GM23338 (cell line): ENCODE measurements at regions not wholly inside any gene's neighbourhood (a gene's known extent, or its start where the extent isn't known, plus 50 kb on each side); places are given as distances from the start of the nearest gene placed in this dataset.

Experiments used
- ATAC-seq: fragments of 200-7000 bp; cut with Tn5 transposase; 3 replicates; pipeline ENCODE4 v1.9.1; 2020
- DNase-seq: peaks from one replicate; pipeline ENCODE4 v3.0.0-alpha.2; 2015; ENCODE audit warnings: low spot score
- H2AFZ ChIP-seq: fragments of 200-600 bp; sonication (generic); 2 replicates; pipeline ENCODE4 v1.8.0; 2016; ENCODE audit warnings: antibody characterized with exemption, mild to moderate bottlenecking, moderate library complexity
- H3F3A ChIP-seq: fragments of 200-600 bp; sonication (generic); replicated peaks from 2 replicates; pipeline ENCODE4 v1.8.0; 2017; ENCODE audit warnings: antibody characterized with exemption, mixed run types, low read depth
- H3K27ac ChIP-seq: fragments of 200-600 bp; sonication (generic); 2 replicates; pipeline ENCODE4 v1.6.1; 2016; ENCODE audit warnings: low read depth
- H3K27me3 ChIP-seq: fragments of 200-600 bp; sonication (generic); 2 replicates; pipeline ENCODE4 v1.8.0; 2016; ENCODE audit warnings: mild to moderate bottlenecking, mixed run types, moderate library complexity; ENCODE audit not compliant: insufficient read depth
- H3K36me3 ChIP-seq: fragments of 200-600 bp; sonication (generic); 2 replicates; pipeline ENCODE4 v1.8.0; 2016; ENCODE audit warnings: mild to moderate bottlenecking; ENCODE audit not compliant: insufficient read depth
- H3K4me1 ChIP-seq: fragments of 200-600 bp; sonication (generic); 2 replicates; pipeline ENCODE4 v1.8.0; 2016; ENCODE audit warnings: mild to moderate bottlenecking, moderate library complexity; ENCODE audit not compliant: insufficient read depth
- H3K4me2 ChIP-seq: fragments of 200-600 bp; sonication (generic); 2 replicates; pipeline ENCODE4 v1.7.1; 2017; ENCODE audit warnings: mixed run types
- H3K4me3 ChIP-seq: fragments of 200-600 bp; sonication (generic); 2 replicates; pipeline ENCODE4 v1.6.1; 2016; ENCODE audit warnings: mixed run types
- H3K79me2 ChIP-seq: fragments of 200-600 bp; sonication (generic); replicated peaks from 2 replicates; pipeline ENCODE4 v1.8.0; 2017; ENCODE audit warnings: mild to moderate bottlenecking; ENCODE audit not compliant: insufficient read depth
- H3K9me2 ChIP-seq: fragments of 200-600 bp; sonication (generic); 2 replicates; pipeline ENCODE4 v1.8.0; 2017; ENCODE audit not compliant: insufficient read depth
- H4K20me1 ChIP-seq: fragments of 200-600 bp; sonication (generic); replicated peaks from 2 replicates; pipeline ENCODE4 v1.8.0; 2017; ENCODE audit warnings: mild to moderate bottlenecking; ENCODE audit not compliant: insufficient read depth
- H3K27ac Mint-ChIP-seq: 2 replicates; pipeline ENCODE4 v1.8.0; 2020; ENCODE audit warnings: inconsistent platforms, mild to moderate bottlenecking, moderate library complexity, mixed read lengths
- H3K27me3 Mint-ChIP-seq: 3 replicates; pipeline ENCODE4 v1.8.0; 2022; ENCODE audit warnings: low read depth, mild to moderate bottlenecking, moderate library complexity, mixed read lengths, inconsistent platforms; ENCODE audit not compliant: insufficient read depth, poor library complexity
- H3K36me3 Mint-ChIP-seq: 3 replicates; pipeline ENCODE4 v1.8.0; 2021; ENCODE audit warnings: low read depth, mild to moderate bottlenecking, inconsistent platforms, moderate library complexity, mixed read lengths
- H3K4me1 Mint-ChIP-seq: 3 replicates; pipeline ENCODE4 v1.8.0; 2020; ENCODE audit warnings: mild to moderate bottlenecking, inconsistent platforms, mixed read lengths
- H3K4me3 Mint-ChIP-seq: 3 replicates; pipeline ENCODE4 v1.8.0; 2021; ENCODE audit warnings: moderate library complexity, mild to moderate bottlenecking, inconsistent platforms, mixed read lengths
- H3K9me3 Mint-ChIP-seq: 3 replicates; pipeline ENCODE4 v1.8.0; 2020; ENCODE audit warnings: moderate library complexity, mild to moderate bottlenecking, inconsistent platforms, mixed read lengths
- CREB1 ChIP-seq: fragments of 250-450 bp; sonication (Bioruptor Pico); IDR thresholded peaks from 2 replicates; pipeline ENCODE4 v1.5.0; 2020; ENCODE audit warnings: low read depth, mild to moderate bottlenecking, moderate library complexity
- CTCF ChIP-seq, 2 experiments: fragments of 200-600 bp in 1 of 2; sonication (generic) in 1 of 2; conservative IDR thresholded peaks; 2 replicates each; pipeline versions ENCODE4 v1.5.1 to v1.6.1; 2016 to 2017; ENCODE audit warnings: antibody characterized with exemption in 2 of 2, low read depth in 2 of 2, mild to moderate bottlenecking in 2 of 2, moderate library complexity in 1 of 2
- EZH2phosphoT487 ChIP-seq: fragments of 200-600 bp; sonication (generic); IDR thresholded peaks from one replicate; pipeline ENCODE4 v1.8.1; 2018; ENCODE audit warnings: antibody characterized with exemption; ENCODE audit not compliant: unreplicated experiment
- JUNB ChIP-seq: IDR thresholded peaks from one replicate; pipeline ENCODE4 v1.6.1; 2016; ENCODE audit warnings: antibody characterized with exemption; ENCODE audit not compliant: unreplicated experiment
- STAT1 ChIP-seq: IDR thresholded peaks from one replicate; pipeline ENCODE4 v1.6.1; 2016; ENCODE audit warnings: antibody characterized with exemption; ENCODE audit not compliant: unreplicated experiment
- ZNF114 ChIP-seq: fragments of 250-450 bp; sonication (Bioruptor Pico); IDR thresholded peaks from 2 replicates; pipeline ENCODE4 v1.5.0; 2020; ENCODE audit warnings: mild to moderate bottlenecking, moderate library complexity
- ZNF331 ChIP-seq: fragments of 250-450 bp; sonication (Bioruptor Pico); IDR thresholded peaks from 2 replicates; pipeline ENCODE4 v1.5.0; 2020; ENCODE audit warnings: low read depth, mild to moderate bottlenecking, moderate library complexity
- TF ChIP-seq, protein P1 (sequence below): IDR thresholded peaks from one replicate; pipeline ENCODE4 v1.6.1; 2018; ENCODE audit warnings: antibody characterized with exemption; ENCODE audit not compliant: unreplicated experiment
- TF ChIP-seq, protein P2 (sequence below): fragments of 250-450 bp; sonication (Bioruptor Pico); IDR thresholded peaks from 2 replicates; pipeline ENCODE4 v1.5.0; 2020; ENCODE audit warnings: mild to moderate bottlenecking, moderate library complexity

GRCh38 chrX:6679550-6679949 lies 144.6 kb upstream of the VCX3A start (continued):
- TF ChIP-seq STAT1, result no peak
- TF ChIP-seq ZNF331, result no peak
- TF ChIP-seq, protein P1, sequence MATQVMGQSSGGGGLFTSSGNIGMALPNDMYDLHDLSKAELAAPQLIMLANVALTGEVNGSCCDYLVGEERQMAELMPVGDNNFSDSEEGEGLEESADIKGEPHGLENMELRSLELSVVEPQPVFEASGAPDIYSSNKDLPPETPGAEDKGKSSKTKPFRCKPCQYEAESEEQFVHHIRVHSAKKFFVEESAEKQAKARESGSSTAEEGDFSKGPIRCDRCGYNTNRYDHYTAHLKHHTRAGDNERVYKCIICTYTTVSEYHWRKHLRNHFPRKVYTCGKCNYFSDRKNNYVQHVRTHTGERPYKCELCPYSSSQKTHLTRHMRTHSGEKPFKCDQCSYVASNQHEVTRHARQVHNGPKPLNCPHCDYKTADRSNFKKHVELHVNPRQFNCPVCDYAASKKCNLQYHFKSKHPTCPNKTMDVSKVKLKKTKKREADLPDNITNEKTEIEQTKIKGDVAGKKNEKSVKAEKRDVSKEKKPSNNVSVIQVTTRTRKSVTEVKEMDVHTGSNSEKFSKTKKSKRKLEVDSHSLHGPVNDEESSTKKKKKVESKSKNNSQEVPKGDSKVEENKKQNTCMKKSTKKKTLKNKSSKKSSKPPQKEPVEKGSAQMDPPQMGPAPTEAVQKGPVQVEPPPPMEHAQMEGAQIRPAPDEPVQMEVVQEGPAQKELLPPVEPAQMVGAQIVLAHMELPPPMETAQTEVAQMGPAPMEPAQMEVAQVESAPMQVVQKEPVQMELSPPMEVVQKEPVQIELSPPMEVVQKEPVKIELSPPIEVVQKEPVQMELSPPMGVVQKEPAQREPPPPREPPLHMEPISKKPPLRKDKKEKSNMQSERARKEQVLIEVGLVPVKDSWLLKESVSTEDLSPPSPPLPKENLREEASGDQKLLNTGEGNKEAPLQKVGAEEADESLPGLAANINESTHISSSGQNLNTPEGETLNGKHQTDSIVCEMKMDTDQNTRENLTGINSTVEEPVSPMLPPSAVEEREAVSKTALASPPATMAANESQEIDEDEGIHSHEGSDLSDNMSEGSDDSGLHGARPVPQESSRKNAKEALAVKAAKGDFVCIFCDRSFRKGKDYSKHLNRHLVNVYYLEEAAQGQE, result no peak
- no peak for TF ChIP-seq JUNB
- TF ChIP-seq EZH2phosphoT487, result no peak

GRCh38 chrX:6678313-6678712 lies 143.4 kb upstream of the VCX3A start:
- Histone ChIP-seq H3K4me3 (no peak overlapping the region), H3K4me1 (no peaks in the 10 kb centered on the region), H3K36me3 (no peaks in the 10 kb centered on the region), H2AFZ (no peak overlapping the region), H3K9me2 (no peaks in the 10 kb centered on the region), H3K27ac (no peak overlapping the region), H3F3A (no peaks in the 10 kb centered on the region), H3K79me2 (no peaks in the 10 kb centered on the region), H4K20me1 (no peaks in the 10 kb centered on the region), H3K4me2 (no peak overlapping the region), H3K27me3 (no peaks in the 10 kb centered on the region)
- Mint-ChIP-seq H3K27me3 (peaks cover 2% of the 10 kb centered on the region), H3K4me3 (no peak overlapping the region), H3K27ac (no peak overlapping the region; the same call in 1 of the 2 replicates), H3K4me1 (peaks cover 7% of the 10 kb centered on the region; the same call in 1 of the 3 replicates), H3K9me3 (no peaks in the 10 kb centered on the region), H3K36me3 (peaks cover 4% of the 10 kb centered on the region; the same call in 2 of the 3 replicates)
- TF ChIP-seq STAT1, result no peak
- TF ChIP-seq, protein P2, sequence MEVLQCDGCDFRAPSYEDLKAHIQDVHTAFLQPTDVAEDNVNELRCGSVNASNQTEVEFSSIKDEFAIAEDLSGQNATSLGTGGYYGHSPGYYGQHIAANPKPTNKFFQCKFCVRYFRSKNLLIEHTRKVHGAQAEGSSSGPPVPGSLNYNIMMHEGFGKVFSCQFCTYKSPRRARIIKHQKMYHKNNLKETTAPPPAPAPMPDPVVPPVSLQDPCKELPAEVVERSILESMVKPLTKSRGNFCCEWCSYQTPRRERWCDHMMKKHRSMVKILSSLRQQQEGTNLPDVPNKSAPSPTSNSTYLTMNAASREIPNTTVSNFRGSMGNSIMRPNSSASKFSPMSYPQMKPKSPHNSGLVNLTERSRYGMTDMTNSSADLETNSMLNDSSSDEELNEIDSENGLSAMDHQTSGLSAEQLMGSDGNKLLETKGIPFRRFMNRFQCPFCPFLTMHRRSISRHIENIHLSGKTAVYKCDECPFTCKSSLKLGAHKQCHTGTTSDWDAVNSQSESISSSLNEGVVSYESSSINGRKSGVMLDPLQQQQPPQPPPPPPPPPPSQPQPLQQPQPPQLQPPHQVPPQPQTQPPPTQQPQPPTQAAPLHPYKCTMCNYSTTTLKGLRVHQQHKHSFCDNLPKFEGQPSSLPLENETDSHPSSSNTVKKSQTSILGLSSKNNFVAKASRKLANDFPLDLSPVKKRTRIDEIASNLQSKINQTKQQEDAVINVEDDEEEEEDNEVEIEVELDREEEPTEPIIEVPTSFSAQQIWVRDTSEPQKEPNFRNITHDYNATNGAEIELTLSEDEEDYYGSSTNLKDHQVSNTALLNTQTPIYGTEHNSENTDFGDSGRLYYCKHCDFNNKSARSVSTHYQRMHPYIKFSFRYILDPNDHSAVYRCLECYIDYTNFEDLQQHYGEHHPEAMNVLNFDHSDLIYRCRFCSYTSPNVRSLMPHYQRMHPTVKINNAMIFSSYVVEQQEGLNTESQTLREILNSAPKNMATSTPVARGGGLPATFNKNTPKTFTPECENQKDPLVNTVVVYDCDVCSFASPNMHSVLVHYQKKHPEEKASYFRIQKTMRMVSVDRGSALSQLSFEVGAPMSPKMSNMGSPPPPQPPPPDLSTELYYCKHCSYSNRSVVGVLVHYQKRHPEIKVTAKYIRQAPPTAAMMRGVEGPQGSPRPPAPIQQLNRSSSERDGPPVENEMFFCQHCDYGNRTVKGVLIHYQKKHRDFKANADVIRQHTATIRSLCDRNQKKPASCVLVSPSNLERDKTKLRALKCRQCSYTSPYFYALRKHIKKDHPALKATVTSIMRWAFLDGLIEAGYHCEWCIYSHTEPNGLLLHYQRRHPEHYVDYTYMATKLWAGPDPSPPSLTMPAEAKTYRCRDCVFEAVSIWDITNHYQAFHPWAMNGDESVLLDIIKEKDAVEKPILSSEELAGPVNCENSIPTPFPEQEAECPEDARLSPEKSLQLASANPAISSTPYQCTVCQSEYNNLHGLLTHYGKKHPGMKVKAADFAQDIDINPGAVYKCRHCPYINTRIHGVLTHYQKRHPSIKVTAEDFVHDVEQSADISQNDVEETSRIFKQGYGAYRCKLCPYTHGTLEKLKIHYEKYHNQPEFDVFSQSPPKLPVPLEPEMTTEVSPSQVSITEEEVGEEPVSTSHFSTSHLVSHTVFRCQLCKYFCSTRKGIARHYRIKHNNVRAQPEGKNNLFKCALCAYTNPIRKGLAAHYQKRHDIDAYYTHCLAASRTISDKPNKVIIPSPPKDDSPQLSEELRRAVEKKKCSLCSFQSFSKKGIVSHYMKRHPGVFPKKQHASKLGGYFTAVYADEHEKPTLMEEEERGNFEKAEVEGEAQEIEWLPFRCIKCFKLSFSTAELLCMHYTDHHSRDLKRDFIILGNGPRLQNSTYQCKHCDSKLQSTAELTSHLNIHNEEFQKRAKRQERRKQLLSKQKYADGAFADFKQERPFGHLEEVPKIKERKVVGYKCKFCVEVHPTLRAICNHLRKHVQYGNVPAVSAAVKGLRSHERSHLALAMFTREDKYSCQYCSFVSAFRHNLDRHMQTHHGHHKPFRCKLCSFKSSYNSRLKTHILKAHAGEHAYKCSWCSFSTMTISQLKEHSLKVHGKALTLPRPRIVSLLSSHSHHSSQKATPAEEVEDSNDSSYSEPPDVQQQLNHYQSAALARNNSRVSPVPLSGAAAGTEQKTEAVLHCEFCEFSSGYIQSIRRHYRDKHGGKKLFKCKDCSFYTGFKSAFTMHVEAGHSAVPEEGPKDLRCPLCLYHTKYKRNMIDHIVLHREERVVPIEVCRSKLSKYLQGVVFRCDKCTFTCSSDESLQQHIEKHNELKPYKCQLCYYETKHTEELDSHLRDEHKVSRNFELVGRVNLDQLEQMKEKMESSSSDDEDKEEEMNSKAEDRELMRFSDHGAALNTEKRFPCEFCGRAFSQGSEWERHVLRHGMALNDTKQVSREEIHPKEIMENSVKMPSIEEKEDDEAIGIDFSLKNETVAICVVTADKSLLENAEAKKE, result no peak
- no peak for TF ChIP-seq ZNF331
- TF ChIP-seq CTCF (conservative IDR thresholded peaks at IDR 0.05; ENCODE audit: low read depth in 2 of 2), result no peak
- TF ChIP-seq ZNF114 (CRISPR knock-in tag), result no peak
- no peak for TF ChIP-seq CREB1 (CRISPR knock-in tag)
- DNase-seq (no peak), ATAC-seq (no peak)
